ENCODE measurements at regions not wholly inside any gene's neighbourhood (a gene's known extent, or its start where the extent isn't known, plus 50 kb on each side); places are given as distances from the start of the nearest gene placed in this dataset.

DNA sequence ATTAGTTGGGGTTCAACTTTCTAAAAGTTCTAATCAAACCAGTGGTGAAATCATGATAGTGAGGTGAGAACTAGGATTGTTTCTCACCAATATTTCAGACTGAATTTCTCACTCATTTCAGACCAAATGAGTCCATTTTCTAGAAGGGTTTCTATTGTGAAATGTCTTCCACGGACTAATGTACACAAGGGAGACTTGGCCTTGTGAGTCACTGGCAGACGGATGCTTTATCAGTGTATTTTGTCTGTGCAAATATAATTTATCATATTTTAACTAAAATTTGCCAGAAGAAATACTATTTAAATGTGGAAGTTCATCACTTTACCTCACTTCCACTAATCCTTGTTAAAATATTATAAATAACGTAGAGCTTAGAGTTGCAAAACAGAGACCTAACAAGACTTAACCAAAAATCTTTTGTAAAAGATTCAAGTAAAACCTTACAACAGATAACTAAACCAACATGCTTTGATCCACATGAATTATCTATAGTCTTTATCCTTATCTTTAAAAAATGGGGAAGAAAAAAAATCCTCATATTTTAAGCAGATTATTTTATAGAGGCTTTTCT lies 506.0 kb upstream of the FAM241A start:
- peaks cover 0 to 6% of the 10 kb centered on the region in 2 experiments for H3K27me3 ChIP-seq (ENCODE audit: control insufficient read depth in 2 of 2, insufficient read depth in 2 of 2, low read length in 2 of 2)
- H3K4me2 ChIP-seq (ENCODE audit: insufficient read depth, low read length): no peak overlapping the region
- no peaks in the 10 kb centered on the region for H3K36me3 ChIP-seq (ENCODE audit: control insufficient read depth in 2 of 2, extremely low read depth in 1 of 2, insufficient read depth in 2 of 2, low read length in 2 of 2)
- no TSS peak for BruUV-seq (replicated peaks)
- dilution Hi-C loops (cut with MboI; ENCODE audit: extremely low pct_ligation_motif_present, low sequenced_read_pairs): no loop called here
- no peaks in the 10 kb centered on the region for H3K9me3 ChIP-seq (replicated peaks; ENCODE audit: control insufficient read depth, insufficient read depth, low read length)
- H4K20me1 ChIP-seq (replicated peaks; ENCODE audit: control insufficient read depth, extremely low read depth, insufficient read depth, low read length): no peaks in the 10 kb centered on the region
- TF ChIP-seq JUN (IDR thresholded peaks at IDR 0.05; ENCODE audit: borderline replicate concordance, insufficient read depth, insufficient read length, low read depth) (no peak), POLR2A (IDR thresholded peaks at IDR 0.05; ENCODE audit: low read depth, low read length) (no peak), EZH2 (IDR thresholded peaks at IDR 0.05; ENCODE audit: borderline replicate concordance, low read depth, low read length, severe bottlenecking) (no peak), GATA2 (IDR thresholded peaks at IDR 0.05; ENCODE audit: insufficient read depth, insufficient read length, low read depth, low read length) (no peak), MYC (IDR thresholded peaks at IDR 0.05; ENCODE audit: low read depth, low read length) (no peak), POLR2AphosphoS5 (IDR thresholded peaks at IDR 0.05; ENCODE audit: insufficient read depth, low read depth, low read length) (no peak), FOS (IDR thresholded peaks at IDR 0.05; ENCODE audit: borderline replicate concordance, insufficient read depth, low read length) (no peak)
- TF ChIP-seq, protein P1, sequence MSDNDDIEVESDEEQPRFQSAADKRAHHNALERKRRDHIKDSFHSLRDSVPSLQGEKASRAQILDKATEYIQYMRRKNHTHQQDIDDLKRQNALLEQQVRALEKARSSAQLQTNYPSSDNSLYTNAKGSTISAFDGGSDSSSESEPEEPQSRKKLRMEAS (IDR thresholded peaks at IDR 0.05; ENCODE audit: insufficient read depth, insufficient read length): no peak
- TF ChIP-seq, protein P2, sequence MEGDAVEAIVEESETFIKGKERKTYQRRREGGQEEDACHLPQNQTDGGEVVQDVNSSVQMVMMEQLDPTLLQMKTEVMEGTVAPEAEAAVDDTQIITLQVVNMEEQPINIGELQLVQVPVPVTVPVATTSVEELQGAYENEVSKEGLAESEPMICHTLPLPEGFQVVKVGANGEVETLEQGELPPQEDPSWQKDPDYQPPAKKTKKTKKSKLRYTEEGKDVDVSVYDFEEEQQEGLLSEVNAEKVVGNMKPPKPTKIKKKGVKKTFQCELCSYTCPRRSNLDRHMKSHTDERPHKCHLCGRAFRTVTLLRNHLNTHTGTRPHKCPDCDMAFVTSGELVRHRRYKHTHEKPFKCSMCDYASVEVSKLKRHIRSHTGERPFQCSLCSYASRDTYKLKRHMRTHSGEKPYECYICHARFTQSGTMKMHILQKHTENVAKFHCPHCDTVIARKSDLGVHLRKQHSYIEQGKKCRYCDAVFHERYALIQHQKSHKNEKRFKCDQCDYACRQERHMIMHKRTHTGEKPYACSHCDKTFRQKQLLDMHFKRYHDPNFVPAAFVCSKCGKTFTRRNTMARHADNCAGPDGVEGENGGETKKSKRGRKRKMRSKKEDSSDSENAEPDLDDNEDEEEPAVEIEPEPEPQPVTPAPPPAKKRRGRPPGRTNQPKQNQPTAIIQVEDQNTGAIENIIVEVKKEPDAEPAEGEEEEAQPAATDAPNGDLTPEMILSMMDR (IDR thresholded peaks at IDR 0.05; ENCODE audit: extremely low read depth in 1 of 2, insufficient read depth in 1 of 2, low read depth in 1 of 2, low read length in 2 of 2): no peak
- no peak overlapping the region for H3K27ac ChIP-seq (ENCODE audit: insufficient read depth, low read depth, low read length)
- FAIRE-seq (no peak), DNase-seq (ENCODE audit: low read depth, low spot score) (no peak)
- intact Hi-C loops (cut with micrococcal nuclease): loop anchor here (10.0 kb wide), 2 partner anchors 504 to 1124 kb away; no protein-coding TSS in a partner anchor
- CTCF ChIA-PET: interaction anchor here (0.7 to 3.7 kb wide), 5 partner anchors 9 to 421 kb away, joined by 3 to 43 read pairs (median 4); no protein-coding TSS in a partner anchor
- H3K4me3 ChIP-seq (replicated peaks in 1 of 3; ENCODE audit: insufficient read depth in 1 of 3, low read depth in 1 of 3, low read length in 3 of 3): no peak overlapping the region
- H3K9me1 ChIP-seq (replicated peaks; ENCODE audit: control insufficient read depth, extremely low read depth, insufficient read depth, low read length): no peaks in the 10 kb centered on the region
- H3K79me2 ChIP-seq (ENCODE audit: control insufficient read depth, insufficient read depth, low read length): no peaks in the 10 kb centered on the region
- no peak overlapping the region for H3K9ac ChIP-seq (replicated peaks; ENCODE audit: extremely low read depth, insufficient read depth, low read length)
- peaks cover 3% of the 10 kb centered on the region for H3K4me1 ChIP-seq (ENCODE audit: control insufficient read depth, extremely low read depth, insufficient read depth, low read length)
- H2AFZ ChIP-seq (ENCODE audit: low read depth, low read length): no peak overlapping the region
- POLR2A ChIA-PET: no interaction called here

Measured in endothelial cell of umbilical vein (primary cell).